ENCODE measurements at regions not wholly inside any gene's neighbourhood (a gene's known extent, or its start where the extent isn't known, plus 50 kb on each side); places are given as distances from the start of the nearest gene placed in this dataset.

- no peak for TF ChIP-seq POLR2A (IDR thresholded peaks at IDR 0.05; ENCODE audit: low read depth, low read length)
- no peak for TF ChIP-seq IRF5 (IDR thresholded peaks at IDR 0.05; ENCODE audit: borderline replicate concordance)
- TF ChIP-seq ZBTB33 (IDR thresholded peaks at IDR 0.05), result no peak
- TF ChIP-seq CTCF (IDR thresholded peaks at IDR 0.05 in 2 of 3, conservative IDR thresholded peaks at IDR 0.05 in 1 of 3; ENCODE audit: control insufficient read depth in 2 of 3, extremely low read depth in 1 of 3, insufficient read depth in 1 of 3, low read depth in 3 of 3, low read length in 3 of 3), result no peak
- no peak for TF ChIP-seq MAX (IDR thresholded peaks at IDR 0.05; ENCODE audit: low read depth, low read length)
- no peak for TF ChIP-seq REST (IDR thresholded peaks at IDR 0.05; ENCODE audit: low read depth, low read length)
- no peak for TF ChIP-seq SPI1 (IDR thresholded peaks at IDR 0.05; ENCODE audit: borderline replicate concordance, insufficient read depth, low read depth, low read length)
- no peak for TF ChIP-seq SRF (IDR thresholded peaks at IDR 0.05; ENCODE audit: low read depth in 2 of 2, low read length in 2 of 2)
- TF ChIP-seq EP300 (IDR thresholded peaks at IDR 0.05; ENCODE audit: borderline replicate concordance in 1 of 2, control insufficient read depth in 1 of 2, low read depth in 2 of 2, low read length in 2 of 2), result no peak
- no peak for TF ChIP-seq POU2F2 (IDR thresholded peaks at IDR 0.05; ENCODE audit: borderline replicate concordance, low read depth, low read length)
Measured at GRCh38 chr6:95805699-95806098, 210.1 kb upstream of the FUT9 start.

All from GM12878 (cell line).